Hematopoietic multipotent progenitor cell treated with erythropoietin and hydrocortisone succinate and interleukin-3 and kit ligand, for 17 days (in vitro differentiated cells): ENCODE measurements at regions not wholly inside any gene's neighbourhood (a gene's known extent, or its start where the extent isn't known, plus 50 kb on each side); places are given as distances from the start of the nearest gene placed in this dataset.
"Not testable (repeated sequence)": the region's sequence is repeated elsewhere in the genome, so short reads cannot be mapped to it uniquely, and the experiment has no call there.

ENCODE experiments used
- DNase-seq: peaks from one replicate; pipeline ENCODE4 v3.0.0-alpha.2; 2015; ENCODE audit warnings: low spot score

GRCh38 chr6:51152594-51152993, 333.9 kb downstream of the TFAP2B start:
- DNase-seq: no peak

GRCh38 chr6:51153109-51153508, 334.4 kb downstream of the TFAP2B start:
- no peak for DNase-seq

- DNase-seq: not testable (repeated sequence)
These were observed 336.3 kb downstream of the TFAP2B start for GRCh38 chr6:51154925-51155324.

- not testable (repeated sequence) for DNase-seq
These were observed 340.6 kb downstream of the TFAP2B start for GRCh38 chr6:51159260-51159659.

GRCh38 chr6:51161752-51162151, 343.1 kb downstream of the TFAP2B start:
- no peak for DNase-seq

- no peak for DNase-seq
These were observed 345.3 kb downstream of the TFAP2B start for GRCh38 chr6:51163843-51164529.

GRCh38 chr6:51166914-51167313, 348.2 kb downstream of the TFAP2B start:
- no peak for DNase-seq

- no peak for DNase-seq
These were observed 348.8 kb downstream of the TFAP2B start for GRCh38 chr6:51167468-51167867.

- DNase-seq: no peak
These were observed 364.2 kb downstream of the TFAP2B start for GRCh38 chr6:51182827-51183226.

GRCh38 chr6:51184046-51184445, 365.4 kb downstream of the TFAP2B start:
- DNase-seq: no peak

- DNase-seq: not testable (repeated sequence)
These were observed 374.5 kb downstream of the TFAP2B start for GRCh38 chr6:51193163-51193562.

GRCh38 chr6:51199105-51199552, 380.5 kb downstream of the TFAP2B start:
- DNase-seq: no peak

- no peak for DNase-seq
These were observed 381.1 kb downstream of the TFAP2B start for GRCh38 chr6:51199733-51200260.

GRCh38 chr6:51200676-51201075, 382.0 kb downstream of the TFAP2B start:
- DNase-seq: no peak

GRCh38 chr6:51202653-51203052, 384.0 kb downstream of the TFAP2B start:
- DNase-seq: not testable (repeated sequence)

GRCh38 chr6:51203504-51203903, 384.8 kb downstream of the TFAP2B start:
- no peak for DNase-seq

- not testable (repeated sequence) for DNase-seq
These were observed 388.0 kb downstream of the TFAP2B start for GRCh38 chr6:51206686-51207085.

GRCh38 chr6:51209651-51210050, 391.0 kb downstream of the TFAP2B start:
- DNase-seq: no peak

GRCh38 chr6:51213811-51214210, 395.1 kb downstream of the TFAP2B start:
- DNase-seq: no peak

GRCh38 chr6:51214442-51214841, 395.8 kb downstream of the TFAP2B start:
- no peak for DNase-seq

GRCh38 chr6:51218181-51218580, 399.5 kb downstream of the TFAP2B start:
- DNase-seq: no peak

GRCh38 chr6:51224580-51225240, 406.0 kb downstream of the TFAP2B start:
- DNase-seq: not testable (repeated sequence)

GRCh38 chr6:51241376-51241775, 422.7 kb downstream of the TFAP2B start:
- no peak for DNase-seq
